ENCODE measurements at regions not wholly inside any gene's neighbourhood (a gene's known extent, or its start where the extent isn't known, plus 50 kb on each side); places are given as distances from the start of the nearest gene placed in this dataset.

- no peak overlapping the region for H3K14ac ChIP-seq (replicated peaks; ENCODE audit: low read depth, low read length)
- H3K4me3 ChIP-seq (ENCODE audit: insufficient read depth, low read depth, low read length) = no peak overlapping the region
- no peak overlapping the region for H3K4me2 ChIP-seq (ENCODE audit: low read depth, low read length)
- dilution Hi-C loops (cut with HindIII; ENCODE audit: low sequenced_read_pairs, unreplicated experiment) = no loop called here
- H2AK5ac ChIP-seq (ENCODE audit: low read depth, low read length) = no peak overlapping the region
- H4K5ac ChIP-seq (ENCODE audit: low read depth, low read length) = no peak overlapping the region
- no peak overlapping the region for H4K91ac ChIP-seq (ENCODE audit: insufficient read depth, low read depth, low read length)
- no peaks in the 10 kb centered on the region for H3K79me1 ChIP-seq (ENCODE audit: low read depth in 1 of 2, low read length in 2 of 2)
- intact Hi-C loops (cut with micrococcal nuclease) = no loop called here
- no peak overlapping the region for H2BK120ac ChIP-seq (ENCODE audit: low read depth, low read length)
- no peak overlapping the region for H2AFZ ChIP-seq (replicated peaks; ENCODE audit: low read length, poor library complexity)
- H2BK5ac ChIP-seq (ENCODE audit: low read depth, low read length, poor library complexity, severe bottlenecking) = no peak overlapping the region
- POLR2A ChIA-PET (ENCODE audit: unreplicated experiment) = no interaction called here
- H2AK9ac ChIP-seq (replicated peaks; ENCODE audit: low read depth, low read length, poor library complexity) = no peak overlapping the region
- H3K27ac ChIP-seq (ENCODE audit: insufficient read depth, low read length) = no peak overlapping the region
- H3K4ac ChIP-seq (ENCODE audit: low read depth, low read length) = no peak overlapping the region
- no TSS peak for BruUV-seq (replicated peaks)
- no peak for ATAC-seq (ENCODE audit: low read depth)
- no peak for TF ChIP-seq SMC3 (IDR thresholded peaks at IDR 0.05; ENCODE audit: low read depth, low read length)
- TF ChIP-seq MAFK (IDR thresholded peaks at IDR 0.05; ENCODE audit: low read depth, low read length) = no peak
- TF ChIP-seq NFE2L2 (IDR thresholded peaks at IDR 0.05; ENCODE audit: low read depth, low read length) = no peak
- TF ChIP-seq FOS (IDR thresholded peaks at IDR 0.05; ENCODE audit: low read depth, low read length) = no peak
- no peak overlapping the region for H3K56ac ChIP-seq (ENCODE audit: extremely low read depth, insufficient read depth, low read length)
- no peak overlapping the region for H3K23ac ChIP-seq (ENCODE audit: low read depth, low read length)
- H3K4me1 ChIP-seq (ENCODE audit: control insufficient read depth, insufficient read depth, low read length) = no peaks in the 10 kb centered on the region
- in situ Hi-C loops (cut with MboI; ENCODE audit: low sequenced_read_pairs) = no loop called here
- no peak overlapping the region for H2BK20ac ChIP-seq (ENCODE audit: low read depth, low read length)
- no peak for DNase-seq
- no peaks in the 10 kb centered on the region for H3K9me1 ChIP-seq (ENCODE audit: insufficient read depth, low read length)
- H3K27me3 ChIP-seq (ENCODE audit: control insufficient read depth, insufficient read depth, low read length) = no peaks in the 10 kb centered on the region
- no peaks in the 10 kb centered on the region for H4K20me1 ChIP-seq (ENCODE audit: insufficient read depth, low read length)
- no peak overlapping the region for H4K8ac ChIP-seq (ENCODE audit: low read depth in 2 of 2, low read length in 2 of 2)
- no CpG with 5 or more reads among the region's 5 CpGs for WGBS, 2 experiments (ENCODE audit: extremely low coverage in 2 of 2, insufficient read length in 1 of 2)
- H2BK15ac ChIP-seq (ENCODE audit: low read depth, low read length) = no peak overlapping the region
- no peak overlapping the region for H3K9ac ChIP-seq (ENCODE audit: low read depth, low read length)
- CTCF ChIA-PET = no interaction called here
- H3K36me3 ChIP-seq (ENCODE audit: control insufficient read depth, insufficient read depth, low read length) = no peaks in the 10 kb centered on the region
- H3K9me3 ChIP-seq (ENCODE audit: control insufficient read depth, insufficient read depth, low read length) = peaks cover 7% of the 10 kb centered on the region; the same call in 1 of the 2 replicates
- H3K18ac ChIP-seq (ENCODE audit: low read depth, low read length) = no peak overlapping the region
Measured at GRCh38 chr11:91624021-91624420, 600.6 kb upstream of the FAT3 start.

All from IMR-90 (cell line).